H9 (cell line): ENCODE measurements at regions not wholly inside any gene's neighbourhood (a gene's known extent, or its start where the extent isn't known, plus 50 kb on each side); places are given as distances from the start of the nearest gene placed in this dataset.

Experiments
- DNase-seq: peaks from one replicate; pipeline ENCODE4 v3.0.0-alpha.2; 2017
- H2AFZ ChIP-seq: one replicate; pipeline ENCODE4 v1.6.1; 2013; ENCODE audit warnings: mild to moderate bottlenecking, low read length, control low read depth, moderate library complexity
- H2AK5ac ChIP-seq: 2 replicates; pipeline ENCODE4 v1.6.1; 2013; ENCODE audit warnings: low read length, control low read depth, mixed read lengths; ENCODE audit not compliant: insufficient read length
- H2BK120ac ChIP-seq: one replicate; pipeline ENCODE4 v1.6.1; 2013; ENCODE audit warnings: low read depth, mild to moderate bottlenecking, low read length, control low read depth, inconsistent platforms; ENCODE audit not compliant: poor library complexity, severe bottlenecking
- H2BK12ac ChIP-seq: 2 replicates; pipeline ENCODE4 v1.6.1; 2013; ENCODE audit warnings: low read length, control low read depth, mixed read lengths, low read depth; ENCODE audit not compliant: insufficient read length
- H2BK15ac ChIP-seq: 2 replicates; pipeline ENCODE4 v1.6.1; 2013; ENCODE audit warnings: low read depth, low read length, control low read depth
- H2BK20ac ChIP-seq: one replicate; pipeline ENCODE4 v1.6.1; 2013; ENCODE audit warnings: low read depth, mild to moderate bottlenecking, low read length, control low read depth, inconsistent platforms; ENCODE audit not compliant: poor library complexity, severe bottlenecking
- H2BK5ac ChIP-seq: 2 replicates; pipeline ENCODE4 v1.6.1; 2013; ENCODE audit warnings: low read length, control low read depth, mixed read lengths; ENCODE audit not compliant: insufficient read length
- H3K14ac ChIP-seq: 2 replicates; pipeline ENCODE4 v1.6.1; 2013; ENCODE audit warnings: low read length, control low read depth; ENCODE audit not compliant: insufficient read depth
- H3K18ac ChIP-seq: 2 replicates; pipeline ENCODE4 v1.6.1; 2013; ENCODE audit warnings: low read depth, mild to moderate bottlenecking, mixed read lengths, low read length, control low read depth; ENCODE audit not compliant: insufficient read length
- H3K23ac ChIP-seq: 2 replicates; pipeline ENCODE4 v1.6.1; 2013; ENCODE audit warnings: low read length, control low read depth, mixed read lengths, low read depth; ENCODE audit not compliant: insufficient read length
- H3K23me2 ChIP-seq: 2 replicates; pipeline ENCODE4 v1.6.1; 2013; ENCODE audit warnings: low read depth, mild to moderate bottlenecking, mixed read lengths, low read length, control low read depth; ENCODE audit not compliant: insufficient read length, poor library complexity, severe bottlenecking
- H3K27ac ChIP-seq: 2 replicates; pipeline ENCODE4 v1.5.1; 2013; ENCODE audit warnings: low read length, control low read depth, mixed read lengths, low read depth; ENCODE audit not compliant: insufficient read length
- H3K27me3 ChIP-seq: 2 replicates; pipeline ENCODE4 v1.6.1; 2013; ENCODE audit warnings: low read length, control low read depth, inconsistent platforms; ENCODE audit not compliant: insufficient read depth
- H3K4ac ChIP-seq: 2 replicates; pipeline ENCODE4 v1.6.1; 2013; ENCODE audit warnings: low read depth, mild to moderate bottlenecking, control low read depth, inconsistent platforms, low read length, moderate library complexity
- H3K4me1 ChIP-seq: 2 replicates; pipeline ENCODE4 v1.6.1; 2013; ENCODE audit warnings: low read length, control low read depth, inconsistent platforms; ENCODE audit not compliant: insufficient read depth
- H3K4me2 ChIP-seq: 2 replicates; pipeline ENCODE4 v1.6.1; 2013; ENCODE audit warnings: low read length, control low read depth, mixed read lengths; ENCODE audit not compliant: insufficient read length, insufficient read depth
- H3K56ac ChIP-seq: 2 replicates; pipeline ENCODE4 v1.6.1; 2013; ENCODE audit warnings: low read depth, mild to moderate bottlenecking, mixed read lengths, low read length, control low read depth; ENCODE audit not compliant: insufficient read length
- H3K79me1 ChIP-seq: 2 replicates; pipeline ENCODE4 v1.6.1; 2013; ENCODE audit warnings: low read depth, mild to moderate bottlenecking, moderate library complexity, low read length, control low read depth, inconsistent platforms; ENCODE audit not compliant: insufficient read depth, poor library complexity, severe bottlenecking
- H3K79me2 ChIP-seq: 2 replicates; pipeline ENCODE4 v1.6.1; 2013; ENCODE audit warnings: low read length, control low read depth, inconsistent platforms; ENCODE audit not compliant: insufficient read depth
- H3K9ac ChIP-seq: 2 replicates; pipeline ENCODE4 v1.6.1; 2013; ENCODE audit warnings: low read length, control low read depth, mixed read lengths; ENCODE audit not compliant: insufficient read length; ENCODE audit errors: extremely low read depth
- H3K9me3 ChIP-seq: one replicate; pipeline ENCODE4 v1.6.1; 2013; ENCODE audit warnings: low read depth, low read length, inconsistent platforms; ENCODE audit not compliant: control insufficient read depth
- H3T11ph ChIP-seq: one replicate; pipeline ENCODE4 v1.6.1; 2013; ENCODE audit warnings: mild to moderate bottlenecking, low read length, control low read depth, inconsistent platforms
- H4K20me1 ChIP-seq: one replicate; pipeline ENCODE4 v1.6.1; 2013; ENCODE audit not compliant: control insufficient read depth, insufficient read length, insufficient read depth
- H4K5ac ChIP-seq: 2 replicates; pipeline ENCODE4 v1.6.1; 2013; ENCODE audit warnings: low read depth, mild to moderate bottlenecking, mixed read lengths, low read length, control low read depth; ENCODE audit not compliant: insufficient read length
- H4K8ac ChIP-seq: replicated peaks from 2 replicates; pipeline ENCODE4 v1.6.1; 2013; ENCODE audit warnings: low read length, control low read depth, mixed read lengths, low read depth; ENCODE audit not compliant: insufficient read length
- H4K91ac ChIP-seq: 2 replicates; pipeline ENCODE4 v1.6.1; 2013; ENCODE audit warnings: low read depth, mild to moderate bottlenecking, moderate library complexity, mixed read lengths, low read length, control low read depth; ENCODE audit not compliant: insufficient read length
- H3K27ac Mint-ChIP-seq, 3 experiments: 2 replicates in 2 of 3; 3 replicates in 1 of 3; pipeline ENCODE4 v1.8.0; 2020 to 2021; ENCODE audit warnings: mixed read lengths in 3 of 3, mild to moderate bottlenecking in 1 of 3, moderate library complexity in 1 of 3
- H3K27me3 Mint-ChIP-seq: 2 replicates; pipeline ENCODE4 v1.8.0; 2021; ENCODE audit warnings: low read depth, mild to moderate bottlenecking, moderate library complexity, mixed read lengths
- H3K36me3 Mint-ChIP-seq, 3 experiments: 2 replicates in 2 of 3; 3 replicates in 1 of 3; pipeline ENCODE4 v1.8.0; 2020 to 2021; ENCODE audit warnings: low read depth in 3 of 3, mixed read lengths in 3 of 3; ENCODE audit not compliant: insufficient read depth in 1 of 3
- H3K4me1 Mint-ChIP-seq, 2 experiments: 2 replicates each; pipeline ENCODE4 v1.8.0; 2020; ENCODE audit warnings: mixed read lengths in 2 of 2
- H3K4me3 Mint-ChIP-seq, 2 experiments: 2 replicates in 1 of 2; 3 replicates in 1 of 2; pipeline ENCODE4 v1.8.0; 2020 to 2021; ENCODE audit warnings: mild to moderate bottlenecking in 2 of 2, mixed read lengths in 2 of 2, moderate library complexity in 1 of 2
- H3K9me3 Mint-ChIP-seq, 2 experiments: 2 replicates in 1 of 2; 3 replicates in 1 of 2; pipeline ENCODE4 v1.8.0; 2020; ENCODE audit warnings: mild to moderate bottlenecking in 2 of 2, mixed read lengths in 2 of 2, moderate library complexity in 1 of 2
- CTCF ChIP-seq: fragments of 200-600 bp; sonication (generic); conservative IDR thresholded peaks from 3 replicates; pipeline ENCODE4 v1.8.0; 2021; ENCODE audit warnings: antibody characterized with exemption, mild to moderate bottlenecking

- no peak overlapping the region for H3K14ac ChIP-seq
- no peak overlapping the region for H3K9ac ChIP-seq
- no peak overlapping the region for H2BK120ac ChIP-seq
- H2BK12ac ChIP-seq, result no peak overlapping the region
- H4K91ac ChIP-seq, result no peak overlapping the region
- no peak overlapping the region for H2AFZ ChIP-seq
- Mint-ChIP-seq H3K4me1 (no peaks in the 10 kb centered on the region), H3K27ac (no peak overlapping the region), H3K9me3 (peaks cover 17 to 61% of the 10 kb centered on the region in 2 experiments), H3K27me3 (peaks cover 24% of the 10 kb centered on the region), H3K4me3 (no peak overlapping the region), H3K36me3 (peaks cover 3 to 56% (median 8%) of the 10 kb centered on the region in 3 experiments; a peak in 6 of 7 replicates)
- H2BK15ac ChIP-seq, result no peak overlapping the region
- H3K9me3 ChIP-seq, result no peaks in the 10 kb centered on the region
- no peaks in the 10 kb centered on the region for H3K79me1 ChIP-seq
- no peak overlapping the region for H2AK5ac ChIP-seq
- H3K23me2 ChIP-seq, result no peaks in the 10 kb centered on the region
- no peak overlapping the region for H2BK20ac ChIP-seq
- no peak overlapping the region for H3T11ph ChIP-seq
- no peaks in the 10 kb centered on the region for H3K4me1 ChIP-seq
- no peaks in the 10 kb centered on the region for H3K27me3 ChIP-seq
- no peak overlapping the region for H4K8ac ChIP-seq
- no peak overlapping the region for H3K18ac ChIP-seq
- DNase-seq, result no peak
- no peak overlapping the region for H3K23ac ChIP-seq
- no peaks in the 10 kb centered on the region for H4K20me1 ChIP-seq
- no peaks in the 10 kb centered on the region; the same call in 1 of the 2 replicates for H3K79me2 ChIP-seq
- H4K5ac ChIP-seq, result no peak overlapping the region
- no peak overlapping the region for H3K4me2 ChIP-seq
- no peak for TF ChIP-seq CTCF
- H3K56ac ChIP-seq, result no peak overlapping the region
- H2BK5ac ChIP-seq, result no peak overlapping the region
- H3K4ac ChIP-seq, result no peak overlapping the region
- no peak overlapping the region for H3K27ac ChIP-seq
Observed at GRCh38 chr17:6924208-6924607, 71.6 kb upstream of the ALOX12 start.
